B cell (primary cell): ENCODE measurements at regions not wholly inside any gene's neighbourhood (a gene's known extent, or its start where the extent isn't known, plus 50 kb on each side); places are given as distances from the start of the nearest gene placed in this dataset.

Experiments
- ATAC-seq: fragments of 200-7000 bp; cut with Tn5 transposase; one replicate; pipeline ENCODE4 v1.10.0; 2021; ENCODE audit warnings: low read depth, mild to moderate bottlenecking, moderate number of reproducible peaks, moderate library complexity
- CTCF ChIA-PET: fragments of 350-600 bp; sonication (Branson Sonifier 250); formaldehyde crosslinking; loops from one replicate; lab custom pipeline; 2021; ENCODE audit warnings: antibody characterized with exemption, inconsistent platforms; lab: Charles Lee
- POLR2A ChIA-PET: fragments of 350-600 bp; sonication (Branson Sonifier 250); formaldehyde crosslinking; loops from one replicate; lab custom pipeline; 2021; ENCODE audit warnings: antibody characterized with exemption; lab: Charles Lee
- DNase-seq: peaks from one replicate; pipeline ENCODE4 v3.0.0; 2013
- H2AFZ ChIP-seq: 2 replicates; pipeline ENCODE4 v1.6.1; 2012; ENCODE audit warnings: mild to moderate bottlenecking, low read depth, low read length; ENCODE audit not compliant: insufficient read depth, poor library complexity, severe bottlenecking
- H3K27ac ChIP-seq, 2 donors: 1 replicate in 1 of 2; 2 replicates in 1 of 2; pipeline ENCODE4 v1.5.1; 2012 to 2013; ENCODE audit warnings: low read length in 2 of 2, mild to moderate bottlenecking in 2 of 2, moderate library complexity in 1 of 2
- H3K27me3 ChIP-seq, 4 experiments: fragments of 200-600 bp in 1 of 4; sonication (generic) in 1 of 4; replicated peaks in 1 of 4; 1 replicate in 2 of 4; 2 replicates in 2 of 4; pipeline versions ENCODE4 v1.6.1 to v1.7.0; 2013 to 2016; ENCODE audit warnings: low read length in 3 of 4, mild to moderate bottlenecking in 2 of 4, mixed read lengths in 1 of 4, moderate library complexity in 1 of 4; ENCODE audit not compliant: insufficient read depth in 4 of 4, control insufficient read depth in 3 of 4; ENCODE audit errors: control extremely low read depth in 1 of 4
- H3K36me3 ChIP-seq, 2 experiments: replicated peaks in 1 of 2; 1 replicate in 1 of 2; 2 replicates in 1 of 2; pipeline versions ENCODE4 v1.6.1 to v1.7.1; 2013; ENCODE audit warnings: low read length in 1 of 2; ENCODE audit not compliant: insufficient read depth in 2 of 2, control insufficient read depth in 1 of 2; ENCODE audit errors: control extremely low read depth in 1 of 2, extremely low read depth in 1 of 2
- H3K4me1 ChIP-seq, 2 donors: fragments of 200-600 bp in 1 of 2; sonication (generic) in 1 of 2; 1 replicate in 1 of 2; 2 replicates in 1 of 2; pipeline versions ENCODE4 v1.5.1 to v1.6.1; 2013 to 2017; ENCODE audit warnings: low read length in 2 of 2; ENCODE audit not compliant: control insufficient read depth in 2 of 2, insufficient read depth in 2 of 2
- H3K4me2 ChIP-seq: replicated peaks from 2 replicates; pipeline ENCODE3; 2012; ENCODE audit warnings: mild to moderate bottlenecking, low read depth, low read length; ENCODE audit not compliant: poor library complexity, severe bottlenecking
- H3K4me3 ChIP-seq, 5 experiments: fragments of 200-600 bp in 1 of 5; sonication (generic) in 1 of 5; 1 replicate in 3 of 5; 2 replicates in 2 of 5; pipeline versions ENCODE4 v1.5.1 to v1.7.0; 2011 to 2016; ENCODE audit warnings: low read length in 4 of 5, mild to moderate bottlenecking in 4 of 5, low read depth in 2 of 5, control low read depth in 1 of 5, moderate library complexity in 1 of 5; ENCODE audit not compliant: insufficient read depth in 1 of 5; ENCODE audit errors: control extremely low read depth in 1 of 5, extremely low read depth in 1 of 5
- H3K79me2 ChIP-seq: fragments of 200-600 bp; sonication (generic); one replicate; pipeline ENCODE4 v1.6.0; 2016; ENCODE audit warnings: low read length; ENCODE audit not compliant: control insufficient read depth, insufficient read depth
- H3K9ac ChIP-seq: fragments of 200-600 bp; sonication (generic); 2 replicates; pipeline ENCODE4 v1.6.1; 2017; ENCODE audit warnings: mild to moderate bottlenecking, low read length, moderate library complexity
- H3K9me3 ChIP-seq, 3 donors: one replicate each; pipeline versions ENCODE4 v1.6.1 to v1.7.1; 2013; ENCODE audit warnings: low read length in 2 of 3; ENCODE audit not compliant: control insufficient read depth in 2 of 3, insufficient read depth in 1 of 3; ENCODE audit errors: control extremely low read depth in 1 of 3
- H4K20me1 ChIP-seq: 2 replicates; pipeline ENCODE4 v1.6.0; 2012; ENCODE audit warnings: mild to moderate bottlenecking, low read length; ENCODE audit not compliant: insufficient read depth, control insufficient read depth, poor library complexity, severe bottlenecking
- H3K27ac Mint-ChIP-seq: one replicate; pipeline ENCODE4 v1.8.0; 2021; ENCODE audit warnings: mixed read lengths
- H3K27me3 Mint-ChIP-seq: one replicate; pipeline ENCODE4 v1.8.0; 2021; ENCODE audit warnings: mixed read lengths
- H3K4me1 Mint-ChIP-seq: one replicate; pipeline ENCODE4 v1.8.0; 2021; ENCODE audit warnings: mixed read lengths
- H3K4me3 Mint-ChIP-seq: one replicate; pipeline ENCODE4 v1.8.0; 2021; ENCODE audit warnings: mixed read lengths
- H3K9me3 Mint-ChIP-seq: one replicate; pipeline ENCODE4 v1.8.0; 2022; ENCODE audit warnings: mixed read lengths; ENCODE audit not compliant: insufficient read depth
- EZH2 ChIP-seq: IDR thresholded peaks from 2 replicates; pipeline ENCODE4 v1.6.1; 2012; ENCODE audit warnings: borderline replicate concordance, low read depth, mild to moderate bottlenecking, moderate library complexity, low read length; ENCODE audit not compliant: insufficient read depth, poor library complexity, severe bottlenecking
- WGBS: methylation state at CpG from one replicate; pipeline ENCODE4 v1.1.5; 2013; ENCODE audit warnings: missing lambda C conversion rate; ENCODE audit not compliant: insufficient coverage; 5-methylcytosine and 5-hydroxymethylcytosine counted together
- intact Hi-C: fragments of 100-400 bp; cut with micrococcal nuclease; formaldehyde crosslinking; loops from one replicate; pipeline ENCODE4 v1.10.0; 2022
- TF ChIP-seq, protein P1 (sequence below): fragments of 200-600 bp; IDR thresholded peaks from one replicate; pipeline ENCODE4 v1.8.0; 2022; ENCODE audit warnings: antibody characterized with exemption, mild to moderate bottlenecking

- intact Hi-C loops, result no loop called here
- CTCF ChIA-PET, result no interaction called here
- WGBS, result no CpG with 5 or more reads among the region's 1 CpG
These were observed 193.0 kb downstream of the NDFIP2 start for GRCh38 chr13:79673993-79674377.

GRCh38 chr13:79673310-79673992 is 192.5 kb downstream of the NDFIP2 start:
- Histone ChIP-seq H3K79me2 (no peaks in the 10 kb centered on the region), H3K9me3 (peaks cover 0 to 3% (median 0%) of the 10 kb centered on the region in 3 donors), H3K36me3 (no peaks in the 10 kb centered on the region), H3K9ac (no peak overlapping the region), H3K4me2 (no peak overlapping the region), H3K4me3 (no peak overlapping the region), H2AFZ (no peak overlapping the region), H3K4me1 (no peaks in the 10 kb centered on the region), H3K27ac (no peak overlapping the region), H3K27me3 (no peaks in the 10 kb centered on the region), H4K20me1 (no peaks in the 10 kb centered on the region)
- Mint-ChIP-seq H3K27me3 (peaks cover under 1% of the 10 kb centered on the region), H3K9me3 (no peaks in the 10 kb centered on the region), H3K4me1 (no peaks in the 10 kb centered on the region), H3K4me3 (no peak overlapping the region), H3K27ac (no peak overlapping the region)
- WGBS, result 85% methylated on average over 4 of the region's 6 CpGs
- intact Hi-C loops, result no loop called here
- no peak for DNase-seq
- no peak for ATAC-seq
- CTCF ChIA-PET, result no interaction called here
- TF ChIP-seq, protein P1, sequence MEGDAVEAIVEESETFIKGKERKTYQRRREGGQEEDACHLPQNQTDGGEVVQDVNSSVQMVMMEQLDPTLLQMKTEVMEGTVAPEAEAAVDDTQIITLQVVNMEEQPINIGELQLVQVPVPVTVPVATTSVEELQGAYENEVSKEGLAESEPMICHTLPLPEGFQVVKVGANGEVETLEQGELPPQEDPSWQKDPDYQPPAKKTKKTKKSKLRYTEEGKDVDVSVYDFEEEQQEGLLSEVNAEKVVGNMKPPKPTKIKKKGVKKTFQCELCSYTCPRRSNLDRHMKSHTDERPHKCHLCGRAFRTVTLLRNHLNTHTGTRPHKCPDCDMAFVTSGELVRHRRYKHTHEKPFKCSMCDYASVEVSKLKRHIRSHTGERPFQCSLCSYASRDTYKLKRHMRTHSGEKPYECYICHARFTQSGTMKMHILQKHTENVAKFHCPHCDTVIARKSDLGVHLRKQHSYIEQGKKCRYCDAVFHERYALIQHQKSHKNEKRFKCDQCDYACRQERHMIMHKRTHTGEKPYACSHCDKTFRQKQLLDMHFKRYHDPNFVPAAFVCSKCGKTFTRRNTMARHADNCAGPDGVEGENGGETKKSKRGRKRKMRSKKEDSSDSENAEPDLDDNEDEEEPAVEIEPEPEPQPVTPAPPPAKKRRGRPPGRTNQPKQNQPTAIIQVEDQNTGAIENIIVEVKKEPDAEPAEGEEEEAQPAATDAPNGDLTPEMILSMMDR, result no peak
- no peak for TF ChIP-seq EZH2
- POLR2A ChIA-PET, result no interaction called here

More at GRCh38 chr13:79673993-79674377, 193.0 kb downstream of the NDFIP2 start:
- H3K27me3 Mint-ChIP-seq, result peaks cover 3% of the 10 kb centered on the region
- Histone ChIP-seq H3K79me2 (no peaks in the 10 kb centered on the region), H3K9me3 (peaks cover 0 to 3% (median 0%) of the 10 kb centered on the region in 3 donors), H3K4me1 (no peaks in the 10 kb centered on the region), H4K20me1 (no peaks in the 10 kb centered on the region), H3K36me3 (no peaks in the 10 kb centered on the region), H3K27me3 (peaks cover 0 to 2% (median 0%) of the 10 kb centered on the region in 4 experiments), H3K9ac (no peak overlapping the region), H2AFZ (no peak overlapping the region), H3K4me3 (no peak overlapping the region), H3K4me2 (no peak overlapping the region), H3K27ac (no peak overlapping the region)
- POLR2A ChIA-PET, result no interaction called here
- DNase-seq (no peak), ATAC-seq (no peak)
- TF ChIP-seq EZH2, result no peak
- TF ChIP-seq, protein P1, result no peak
- no peak overlapping the region for H3K27ac Mint-ChIP-seq
- H3K9me3 Mint-ChIP-seq, result no peaks in the 10 kb centered on the region
- H3K4me1 Mint-ChIP-seq, result no peaks in the 10 kb centered on the region
- no peak overlapping the region for H3K4me3 Mint-ChIP-seq
